ENCODE measurements at regions not wholly inside any gene's neighbourhood (a gene's known extent, or its start where the extent isn't known, plus 50 kb on each side); places are given as distances from the start of the nearest gene placed in this dataset.
A peak's percentile ranks its signal among the peaks of the same experiment; 100 is the strongest.

- DNase-seq (ENCODE audit: low spot score) = peak; percentile 89
These were observed 58.2 kb upstream of the ANTXRL start for GRCh38 chr10:46228563-46229071.

GRCh38 chr10:46229144-46229563, 57.6 kb upstream of the ANTXRL start:
- DNase-seq (ENCODE audit: low spot score) = no peak

- DNase-seq (ENCODE audit: low spot score) = no peak
These were observed 56.2 kb upstream of the ANTXRL start for GRCh38 chr10:46230615-46231014.

- DNase-seq (ENCODE audit: low spot score) = no peak
These were observed 55.7 kb upstream of the ANTXRL start for GRCh38 chr10:46231087-46231486.

GRCh38 chr10:46232084-46232483, 54.7 kb upstream of the ANTXRL start:
- DNase-seq (ENCODE audit: low spot score) = no peak

- no peak for DNase-seq (ENCODE audit: low spot score)
These were observed 54.1 kb upstream of the ANTXRL start for GRCh38 chr10:46232666-46233065.

- no peak for DNase-seq (ENCODE audit: low spot score)
These were observed 53.6 kb upstream of the ANTXRL start for GRCh38 chr10:46233181-46233580.

GRCh38 chr10:46234026-46234425, 52.8 kb upstream of the ANTXRL start:
- no peak for DNase-seq (ENCODE audit: low spot score)

GRCh38 chr10:46234431-46235060, 52.3 kb upstream of the ANTXRL start:
- DNase-seq (ENCODE audit: low spot score) = no peak

- DNase-seq (ENCODE audit: low spot score) = no peak
These were observed 50.9 kb upstream of the ANTXRL start for GRCh38 chr10:46235705-46236545.

- no peak for DNase-seq (ENCODE audit: low spot score)
These were observed 50.3 kb upstream of the ANTXRL start for GRCh38 chr10:46236546-46236887.

- DNase-seq (ENCODE audit: low spot score) = no peak
These were observed 49.7 kb upstream of the ANTXRL start for GRCh38 chr10:46236941-46237681.

Measured in hepatic stellate cell (primary cell).